Prostate gland (tissue), 2 donors: ENCODE measurements at regions not wholly inside any gene's neighbourhood (a gene's known extent, or its start where the extent isn't known, plus 50 kb on each side); places are given as distances from the start of the nearest gene placed in this dataset.
A peak's percentile ranks its signal among the peaks of the same experiment; 100 is the strongest.

Experiments used
- DNase-seq: peaks from one replicate; pipeline ENCODE4 v3.0.0-alpha.2; 2019; ENCODE audit warnings: low spot score
- H3K27ac ChIP-seq, 2 donors: fragments of 200-600 bp; sonication (generic); 2 replicates each; pipeline ENCODE4 v1.5.1; 2017 to 2019
- H3K27me3 ChIP-seq: fragments of 200-600 bp; sonication (generic); replicated peaks from 2 replicates; pipeline ENCODE4 v1.5.1; 2019; ENCODE audit not compliant: insufficient read depth
- H3K36me3 ChIP-seq, 2 donors: fragments of 200-600 bp; sonication (generic); 1 replicate in 1 of 2; 2 replicates in 1 of 2; pipeline versions ENCODE4 v1.5.1 to v1.8.1; 2017 to 2019
- H3K4me1 ChIP-seq: fragments of 200-600 bp; sonication (generic); replicated peaks from 2 replicates; pipeline ENCODE4 v1.5.1; 2019
- H3K4me3 ChIP-seq, 2 donors: fragments of 200-600 bp; sonication (generic); 2 replicates each; pipeline ENCODE4 v1.5.1; 2017 to 2019
- H3K9me3 ChIP-seq: fragments of 200-600 bp; sonication (generic); 2 replicates; pipeline ENCODE4 v1.5.1; 2017
- POLR2A ChIP-seq: fragments of 450-650 bp; IDR thresholded peaks from one replicate; pipeline ENCODE4 v1.6.1; 2016; ENCODE audit warnings: antibody characterized with exemption, mild to moderate bottlenecking
- POLR2AphosphoS5 ChIP-seq: sonication (generic); formaldehyde crosslinking; IDR thresholded peaks from one replicate; pipeline ENCODE4 v1.6.1; 2017; ENCODE audit warnings: antibody characterized with exemption
- WGBS: methylation state at CpG from one replicate; pipeline ENCODE4 v1.1.5; 2018; 5-methylcytosine and 5-hydroxymethylcytosine counted together
- intact Hi-C: fragments of 100-400 bp; cut with DNase I; formaldehyde crosslinking; loops from one replicate; pipeline ENCODE4 v1.14.2; 2022
- TF ChIP-seq, protein P1 (sequence below), 4 experiments: fragments of 200-600 bp in 2 of 4; fragments of 450-650 bp in 2 of 4; sonication (generic) in 2 of 4; IDR thresholded peaks; 1 replicate in 3 of 4; 2 replicates in 1 of 4; pipeline ENCODE4 v1.5.1; 2016 to 2019; ENCODE audit warnings: antibody characterized with exemption in 4 of 4, mild to moderate bottlenecking in 2 of 4, moderate library complexity in 2 of 4

DNA sequence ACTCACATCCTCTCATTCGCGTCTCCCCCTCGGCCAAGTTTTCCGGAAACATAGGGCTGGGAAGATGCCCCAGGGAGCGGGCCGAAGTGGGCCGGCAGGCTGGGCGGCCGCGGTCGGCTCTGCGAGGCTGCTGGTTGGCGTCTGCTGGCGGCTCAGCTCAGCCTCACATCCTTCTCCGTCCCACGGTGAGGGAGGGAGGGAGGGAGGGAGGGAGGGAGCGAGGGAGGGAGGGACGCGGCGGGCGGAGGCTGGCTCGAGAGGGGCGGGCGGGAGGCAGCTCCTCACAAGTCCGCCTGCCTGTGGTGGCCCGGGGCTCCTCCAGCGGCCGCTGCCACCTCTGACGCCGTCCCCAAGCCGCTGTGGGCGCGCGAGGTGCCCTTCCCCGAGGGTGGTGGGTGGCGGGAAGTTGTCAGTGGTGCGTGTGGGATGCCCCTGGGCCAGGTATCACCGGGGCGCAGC lies 93.8 kb downstream of the RFLNA start:
- H3K27me3 ChIP-seq: no peaks in the 10 kb centered on the region
- H3K9me3 ChIP-seq: no peaks in the 10 kb centered on the region
- TF ChIP-seq POLR2AphosphoS5 (no peak), POLR2A (peak; percentile 20)
- TF ChIP-seq, protein P1, sequence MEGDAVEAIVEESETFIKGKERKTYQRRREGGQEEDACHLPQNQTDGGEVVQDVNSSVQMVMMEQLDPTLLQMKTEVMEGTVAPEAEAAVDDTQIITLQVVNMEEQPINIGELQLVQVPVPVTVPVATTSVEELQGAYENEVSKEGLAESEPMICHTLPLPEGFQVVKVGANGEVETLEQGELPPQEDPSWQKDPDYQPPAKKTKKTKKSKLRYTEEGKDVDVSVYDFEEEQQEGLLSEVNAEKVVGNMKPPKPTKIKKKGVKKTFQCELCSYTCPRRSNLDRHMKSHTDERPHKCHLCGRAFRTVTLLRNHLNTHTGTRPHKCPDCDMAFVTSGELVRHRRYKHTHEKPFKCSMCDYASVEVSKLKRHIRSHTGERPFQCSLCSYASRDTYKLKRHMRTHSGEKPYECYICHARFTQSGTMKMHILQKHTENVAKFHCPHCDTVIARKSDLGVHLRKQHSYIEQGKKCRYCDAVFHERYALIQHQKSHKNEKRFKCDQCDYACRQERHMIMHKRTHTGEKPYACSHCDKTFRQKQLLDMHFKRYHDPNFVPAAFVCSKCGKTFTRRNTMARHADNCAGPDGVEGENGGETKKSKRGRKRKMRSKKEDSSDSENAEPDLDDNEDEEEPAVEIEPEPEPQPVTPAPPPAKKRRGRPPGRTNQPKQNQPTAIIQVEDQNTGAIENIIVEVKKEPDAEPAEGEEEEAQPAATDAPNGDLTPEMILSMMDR (IDR thresholded peaks at IDR 0.05): peak in 2 of 4 experiments; percentile 13 to 26
- peak overlapping the region; percentile 40 to 49 for H3K4me3 ChIP-seq
- H3K27ac ChIP-seq: peak overlapping the region; percentile 93 to 95
- WGBS: 3% methylated on average over 28 of the region's 39 CpGs
- peak; percentile 83 for DNase-seq
- H3K4me1 ChIP-seq: peaks cover 21% of the 10 kb centered on the region
- H3K36me3 ChIP-seq: peaks cover 3 to 21% of the 10 kb centered on the region in 2 donors
- intact Hi-C loops: no loop called here

GRCh38 chr12:124388038-124388671 lies 93.3 kb downstream of the RFLNA start:
- H3K36me3 ChIP-seq: peaks cover 3 to 23% of the 10 kb centered on the region in 2 donors
- H3K4me3 ChIP-seq: peak overlapping the region; percentile 40 to 49
- H3K27me3 ChIP-seq: no peaks in the 10 kb centered on the region
- no peaks in the 10 kb centered on the region for H3K9me3 ChIP-seq
- intact Hi-C loops: no loop called here
- peaks cover 15% of the 10 kb centered on the region for H3K4me1 ChIP-seq
- 34% methylated on average over 15 of the region's 15 CpGs for WGBS
- TF ChIP-seq POLR2AphosphoS5 (no peak), POLR2A (no peak)
- TF ChIP-seq, protein P1 (IDR thresholded peaks at IDR 0.05): no peak
- no peak for DNase-seq
- H3K27ac ChIP-seq: peak overlapping the region; percentile 93 to 95

GRCh38 chr12:124387528-124387911 lies 92.6 kb downstream of the RFLNA start:
- TF ChIP-seq POLR2A: no peak
- TF ChIP-seq POLR2AphosphoS5: no peak
- TF ChIP-seq, protein P1 (IDR thresholded peaks at IDR 0.05): no peak
- H3K36me3 ChIP-seq: peaks cover 3 to 23% of the 10 kb centered on the region in 2 donors
- H3K27me3 ChIP-seq: no peaks in the 10 kb centered on the region
- peaks cover 12% of the 10 kb centered on the region for H3K4me1 ChIP-seq
- peak overlapping the region; percentile 93 to 95 for H3K27ac ChIP-seq
- no peaks in the 10 kb centered on the region for H3K9me3 ChIP-seq
- peak overlapping the region; percentile 40 to 49 for H3K4me3 ChIP-seq
- WGBS: 43% methylated on average over 24 of the region's 24 CpGs
- intact Hi-C loops: no loop called here
- DNase-seq: no peak

GRCh38 chr12:124386661-124387527 lies 92.0 kb downstream of the RFLNA start:
- Histone ChIP-seq H3K4me1 (peaks cover 18% of the 10 kb centered on the region), H3K9me3 (no peaks in the 10 kb centered on the region), H3K27me3 (no peaks in the 10 kb centered on the region), H3K4me3 (peak overlapping the region; percentile 40 to 49), H3K27ac (peak overlapping the region; percentile 93 to 95), H3K36me3 (peaks cover 3 to 23% of the 10 kb centered on the region in 2 donors)
- 62% methylated on average over 23 of the region's 23 CpGs for WGBS
- intact Hi-C loops: no loop called here
- DNase-seq: no peak
- TF ChIP-seq POLR2AphosphoS5 (no peak), POLR2A (no peak)
- TF ChIP-seq, protein P1 (IDR thresholded peaks at IDR 0.05): no peak
